Mesothelial cell of epicardium (in vitro differentiated cells): ENCODE measurements at regions not wholly inside any gene's neighbourhood (a gene's known extent, or its start where the extent isn't known, plus 50 kb on each side); places are given as distances from the start of the nearest gene placed in this dataset.
A peak's percentile ranks its signal among the peaks of the same experiment; 100 is the strongest.

Experiments used
- DNase-seq, 2 experiments: peaks; one replicate each; pipeline ENCODE4 v3.0.0; 2021; ENCODE audit warnings: low spot score in 2 of 2; ENCODE audit not compliant: unreplicated experiment in 2 of 2
- H3K27ac Mint-ChIP-seq: 2 replicates; pipeline ENCODE4 v1.8.0; 2021; ENCODE audit warnings: mixed read lengths
- H3K27me3 Mint-ChIP-seq: 2 replicates; pipeline ENCODE4 v1.8.0; 2021; ENCODE audit warnings: low read depth, mixed read lengths
- H3K36me3 Mint-ChIP-seq: 2 replicates; pipeline ENCODE4 v1.8.0; 2021; ENCODE audit warnings: mixed read lengths
- H3K4me1 Mint-ChIP-seq: 2 replicates; pipeline ENCODE4 v1.8.0; 2021; ENCODE audit warnings: mixed read lengths
- H3K4me3 Mint-ChIP-seq: 2 replicates; pipeline ENCODE4 v1.8.0; 2021; ENCODE audit warnings: mild to moderate bottlenecking, moderate library complexity, mixed read lengths
- H3K9me3 Mint-ChIP-seq: 2 replicates; pipeline ENCODE4 v1.8.0; 2021; ENCODE audit warnings: mixed read lengths
- TF ChIP-seq, protein P1 (sequence below): fragments of 200-600 bp; sonication (generic); IDR thresholded peaks from one replicate; pipeline ENCODE4 v1.5.0; 2021; ENCODE audit warnings: antibody characterized with exemption; ENCODE audit not compliant: unreplicated experiment

- H3K4me1 Mint-ChIP-seq, result peaks cover 4% of the 10 kb centered on the region
- H3K27ac Mint-ChIP-seq, result no peak overlapping the region
These were observed 87.6 kb upstream of the EXOC1L start for GRCh38 chr4:55731959-55732358.

DNA sequence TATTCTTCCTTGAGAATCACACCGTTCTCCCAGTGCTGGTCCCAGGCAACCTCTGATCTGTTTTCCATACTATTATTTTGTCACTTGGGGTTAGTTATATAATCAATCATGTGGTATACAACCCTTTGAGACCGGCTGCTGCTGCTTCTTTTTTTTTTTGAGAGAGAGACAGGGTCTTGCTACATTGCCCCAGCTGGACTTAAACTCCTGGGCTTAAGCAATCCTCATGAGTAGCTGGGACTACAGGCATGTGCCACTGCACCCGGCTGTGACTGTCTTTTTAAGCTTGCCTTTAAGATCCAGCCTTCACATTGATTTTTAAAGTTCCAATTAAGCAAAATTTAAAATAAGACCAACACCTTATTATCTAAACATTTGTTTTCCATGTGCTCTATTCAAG is 86.7 kb upstream of the EXOC1L start:
- Mint-ChIP-seq H3K9me3 (peaks cover 4% of the 10 kb centered on the region), H3K4me3 (no peak overlapping the region), H3K36me3 (no peaks in the 10 kb centered on the region), H3K27me3 (peaks cover 17% of the 10 kb centered on the region), H3K4me1 (peaks cover 4% of the 10 kb centered on the region), H3K27ac (no peak overlapping the region)
- DNase-seq, result no peak
- TF ChIP-seq, protein P1, sequence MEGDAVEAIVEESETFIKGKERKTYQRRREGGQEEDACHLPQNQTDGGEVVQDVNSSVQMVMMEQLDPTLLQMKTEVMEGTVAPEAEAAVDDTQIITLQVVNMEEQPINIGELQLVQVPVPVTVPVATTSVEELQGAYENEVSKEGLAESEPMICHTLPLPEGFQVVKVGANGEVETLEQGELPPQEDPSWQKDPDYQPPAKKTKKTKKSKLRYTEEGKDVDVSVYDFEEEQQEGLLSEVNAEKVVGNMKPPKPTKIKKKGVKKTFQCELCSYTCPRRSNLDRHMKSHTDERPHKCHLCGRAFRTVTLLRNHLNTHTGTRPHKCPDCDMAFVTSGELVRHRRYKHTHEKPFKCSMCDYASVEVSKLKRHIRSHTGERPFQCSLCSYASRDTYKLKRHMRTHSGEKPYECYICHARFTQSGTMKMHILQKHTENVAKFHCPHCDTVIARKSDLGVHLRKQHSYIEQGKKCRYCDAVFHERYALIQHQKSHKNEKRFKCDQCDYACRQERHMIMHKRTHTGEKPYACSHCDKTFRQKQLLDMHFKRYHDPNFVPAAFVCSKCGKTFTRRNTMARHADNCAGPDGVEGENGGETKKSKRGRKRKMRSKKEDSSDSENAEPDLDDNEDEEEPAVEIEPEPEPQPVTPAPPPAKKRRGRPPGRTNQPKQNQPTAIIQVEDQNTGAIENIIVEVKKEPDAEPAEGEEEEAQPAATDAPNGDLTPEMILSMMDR, result no peak

More at GRCh38 chr4:55731959-55732358, 87.6 kb upstream of the EXOC1L start:
- TF ChIP-seq, protein P1, result no peak
- no peaks in the 10 kb centered on the region for H3K36me3 Mint-ChIP-seq
- peaks cover 4% of the 10 kb centered on the region for H3K9me3 Mint-ChIP-seq
- H3K4me3 Mint-ChIP-seq, result no peak overlapping the region
- H3K27me3 Mint-ChIP-seq, result peaks cover 11% of the 10 kb centered on the region
- DNase-seq, result no peak

DNA sequence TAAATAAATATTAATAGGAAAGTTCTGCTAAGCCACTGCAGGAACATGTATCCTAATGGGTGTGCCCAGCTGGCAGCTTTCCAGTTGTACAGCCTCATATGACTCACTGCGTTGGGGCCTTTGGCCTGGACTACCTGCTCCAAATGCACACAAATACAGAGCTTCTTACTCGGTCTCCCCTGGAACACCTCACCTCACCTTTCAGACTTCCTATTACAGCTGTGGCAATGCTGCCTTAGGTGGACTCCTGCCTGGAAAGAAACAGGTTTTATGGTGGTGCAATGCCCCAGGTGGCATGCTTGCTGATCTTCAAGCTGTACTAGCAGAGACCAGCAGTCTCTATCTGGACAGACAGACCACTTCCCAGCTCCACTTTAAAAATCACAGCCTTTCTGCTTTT is 85.7 kb upstream of the EXOC1L start:
- no peak for DNase-seq
- peaks cover 4% of the 10 kb centered on the region for H3K4me1 Mint-ChIP-seq

DNA sequence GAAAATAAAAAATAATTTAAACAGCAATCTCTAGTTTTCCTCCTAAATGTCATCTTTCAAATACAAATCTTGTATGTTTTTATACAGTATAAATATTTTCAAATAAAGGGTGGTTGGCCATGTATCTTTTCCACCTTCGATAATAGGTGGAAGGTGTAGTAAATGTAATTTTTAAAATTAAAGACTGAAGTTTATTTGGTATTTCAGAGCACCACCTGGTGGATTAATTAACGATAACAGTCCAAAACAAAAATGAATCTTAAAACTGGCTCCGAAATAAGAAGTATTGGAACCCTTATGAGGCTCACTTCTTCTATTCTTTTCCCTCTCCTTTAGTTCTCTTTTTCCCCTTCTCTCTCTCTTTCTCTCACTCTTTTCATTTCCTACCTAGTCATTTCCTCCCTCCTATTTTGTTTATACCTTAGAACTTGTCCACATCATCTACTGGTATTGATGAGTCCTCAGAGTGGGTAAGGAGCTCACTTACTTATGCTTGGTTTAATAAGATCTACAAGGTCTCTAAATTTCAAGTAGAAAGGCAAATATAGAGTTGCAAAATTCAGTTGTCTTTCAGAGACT is 82.9 kb upstream of the EXOC1L start:
- Mint-ChIP-seq H3K9me3 (no peaks in the 10 kb centered on the region), H3K4me3 (no peak overlapping the region), H3K27ac (no peak overlapping the region), H3K36me3 (no peaks in the 10 kb centered on the region), H3K4me1 (peaks cover 4% of the 10 kb centered on the region), H3K27me3 (peaks cover 43% of the 10 kb centered on the region)
- TF ChIP-seq, protein P1, result peak; percentile 43
- no peak for DNase-seq

More for the DNA sequence above, 85.7 kb upstream of the EXOC1L start:
- TF ChIP-seq, protein P1, result no peak
- Mint-ChIP-seq H3K36me3 (no peaks in the 10 kb centered on the region), H3K27ac (no peak overlapping the region), H3K27me3 (peaks cover 28% of the 10 kb centered on the region), H3K4me3 (no peak overlapping the region), H3K9me3 (no peaks in the 10 kb centered on the region)

DNA sequence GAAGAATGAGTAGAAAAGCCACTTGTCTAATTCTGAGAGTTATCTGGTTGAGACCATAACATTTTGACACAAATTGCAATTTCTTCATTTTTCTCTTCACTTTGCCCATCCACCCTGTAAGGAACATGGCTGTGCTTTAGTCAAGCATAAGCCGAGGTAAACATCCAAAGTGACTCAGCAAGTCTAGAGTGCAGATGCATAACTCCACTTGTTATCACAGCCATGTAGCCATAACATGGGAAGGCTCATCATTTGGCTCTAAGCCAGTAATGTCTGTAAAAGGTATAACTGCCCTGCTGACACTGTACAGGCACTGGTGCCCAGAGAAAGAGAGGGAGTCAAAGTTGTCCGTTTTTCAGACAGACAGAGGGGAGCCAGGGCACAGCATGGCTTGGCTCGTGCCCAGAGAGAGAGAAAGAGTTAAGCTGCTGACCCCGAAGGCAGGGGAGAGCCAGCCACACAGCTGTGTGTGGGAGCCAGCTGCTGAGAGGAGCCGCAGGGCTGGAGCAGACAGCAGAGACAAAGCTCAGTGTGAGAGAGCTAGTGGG is 76.9 kb upstream of the EXOC1L start:
- H3K4me1 Mint-ChIP-seq, result peaks cover 5% of the 10 kb centered on the region
- peaks cover 3% of the 10 kb centered on the region for H3K9me3 Mint-ChIP-seq
- no peaks in the 10 kb centered on the region for H3K36me3 Mint-ChIP-seq
- peaks cover 38% of the 10 kb centered on the region for H3K27me3 Mint-ChIP-seq
- DNase-seq, result no peak
- H3K4me3 Mint-ChIP-seq, result no peak overlapping the region
- TF ChIP-seq, protein P1, result no peak
- H3K27ac Mint-ChIP-seq, result peak overlapping the region; percentile 67
